HG03097 (cell line): ENCODE measurements at regions not wholly inside any gene's neighbourhood (a gene's known extent, or its start where the extent isn't known, plus 50 kb on each side); places are given as distances from the start of the nearest gene placed in this dataset.

Source experiments
- ATAC-seq: cut with Tn5 transposase; IDR thresholded peaks from one replicate; pipeline ENCODE4 v1.9.1; 2021; ENCODE audit not compliant: unreplicated experiment, low FRiP score

GRCh38 chr20:7226156-7226555, 458.7 kb downstream of the BMP2 start:
- no peak for ATAC-seq

- peak; percentile 98 for ATAC-seq
These were observed 463.8 kb downstream of the BMP2 start for GRCh38 chr20:7231303-7231702.

GRCh38 chr20:7232796-7233195, 465.3 kb downstream of the BMP2 start:
- no peak for ATAC-seq

GRCh38 chr20:7237251-7237650, 469.8 kb downstream of the BMP2 start:
- no peak for ATAC-seq

GRCh38 chr20:7240490-7240889, 473.0 kb downstream of the BMP2 start:
- ATAC-seq: no peak

- ATAC-seq: no peak
These were observed 481.1 kb downstream of the BMP2 start for GRCh38 chr20:7248281-7249201.

- ATAC-seq: no peak
These were observed 482.9 kb downstream of the BMP2 start for GRCh38 chr20:7250337-7250736.

GRCh38 chr20:7257099-7257498, 489.6 kb downstream of the BMP2 start:
- ATAC-seq: no peak

- no peak for ATAC-seq
These were observed 490.4 kb downstream of the BMP2 start for GRCh38 chr20:7257692-7258466.

- ATAC-seq: no peak
These were observed 495.3 kb downstream of the BMP2 start for GRCh38 chr20:7262803-7263202.

- no peak for ATAC-seq
These were observed 496.7 kb downstream of the BMP2 start for GRCh38 chr20:7264137-7264536.

- ATAC-seq: no peak
These were observed 502.0 kb downstream of the BMP2 start for GRCh38 chr20:7269452-7269851.

GRCh38 chr20:7272512-7272911, 505.0 kb downstream of the BMP2 start:
- no peak for ATAC-seq

GRCh38 chr20:7274870-7275269, 507.4 kb downstream of the BMP2 start:
- no peak for ATAC-seq

- ATAC-seq: no peak
These were observed 508.3 kb downstream of the BMP2 start for GRCh38 chr20:7275645-7276237.

GRCh38 chr20:7285918-7286556, 518.6 kb downstream of the BMP2 start:
- no peak for ATAC-seq

GRCh38 chr20:7291323-7291943, 523.9 kb downstream of the BMP2 start:
- no peak for ATAC-seq

GRCh38 chr20:7291946-7292345, 524.5 kb downstream of the BMP2 start:
- no peak for ATAC-seq

- no peak for ATAC-seq
These were observed 527.4 kb downstream of the BMP2 start for GRCh38 chr20:7294816-7295360.

- no peak for ATAC-seq
These were observed 534.3 kb downstream of the BMP2 start for GRCh38 chr20:7301807-7302206.
